GM12878 (cell line): ENCODE measurements at regions not wholly inside any gene's neighbourhood (a gene's known extent, or its start where the extent isn't known, plus 50 kb on each side); places are given as distances from the start of the nearest gene placed in this dataset.

Experiments used
- ATAC-seq: fragments of 200-7000 bp; cut with Tn5 transposase; 3 replicates; pipeline ENCODE4 v1.9.1; 2020; ENCODE audit warnings: mild to moderate bottlenecking, moderate library complexity
- BruUV-seq: library from RNA; stranded (reverse); fragments of 400-500 nt; replicated peaks from 2 replicates; lab custom pipeline; 2021; lab: Mats Ljungman, UMichigan
- CTCF ChIA-PET: fragments of 300-600 bp; sonication (Branson Sonifier 250); formaldehyde crosslinking; extraction: SDS; loops from one replicate; lab custom pipeline; 2021; ENCODE audit warnings: inconsistent platforms; lab: Yijun Ruan, JAX
- POLR2A ChIA-PET: fragments of 350-600 bp; formaldehyde crosslinking; extraction: SDS; loops from one replicate; lab custom pipeline; 2021; ENCODE audit warnings: inconsistent platforms; lab: Charles Lee
- RAD21 ChIA-PET: fragments of 300-600 bp; sonication (Branson Sonifier 250); formaldehyde crosslinking; loops from one replicate; lab custom pipeline; 2023; ENCODE audit warnings: antibody characterized with exemption; ENCODE audit not compliant: unreplicated experiment; lab: Charles Lee
- SMC1A ChIA-PET: fragments of 300-600 bp; sonication (Branson Sonifier 250); formaldehyde crosslinking; loops from one replicate; lab custom pipeline; 2023; ENCODE audit not compliant: unreplicated experiment, uncharacterized antibody; lab: Charles Lee
- DNase-seq: peaks from one replicate; pipeline ENCODE4 v3.0.0-alpha.2; 2011; ENCODE audit warnings: low read depth, low spot score
- FAIRE-seq: peaks from 3 replicates; lab custom pipeline; 2011; peaks lifted over from hg19 to GRCh38; lab: Jason Lieb, UNC
- H2AFZ ChIP-seq: 2 replicates; pipeline ENCODE4 v1.6.0; 2011; ENCODE audit warnings: low read depth, low read length, control low read depth; ENCODE audit not compliant: control insufficient read depth
- H3K27ac ChIP-seq: 2 replicates; pipeline ENCODE4 v1.5.1; 2011; ENCODE audit warnings: control low read depth; ENCODE audit not compliant: control insufficient read depth, insufficient read depth
- H3K27me3 ChIP-seq, 2 experiments: replicated peaks in 1 of 2; 2 replicates each; pipeline versions ENCODE4 v1.6.0 to v1.6.1; 2011; ENCODE audit warnings: low read length in 1 of 2; ENCODE audit not compliant: control insufficient read depth in 2 of 2, insufficient read depth in 2 of 2
- H3K36me3 ChIP-seq, 2 experiments: 2 replicates each; pipeline ENCODE4 v1.5.1; 2011; ENCODE audit warnings: low read length in 1 of 2; ENCODE audit not compliant: control insufficient read depth in 2 of 2, insufficient read depth in 2 of 2
- H3K4me1 ChIP-seq: 2 replicates; pipeline ENCODE4 v1.6.1; 2011; ENCODE audit warnings: mild to moderate bottlenecking, low read length, moderate library complexity, mixed read lengths; ENCODE audit not compliant: control insufficient read depth, insufficient read depth
- H3K4me2 ChIP-seq: 2 replicates; pipeline ENCODE4 v1.6.0; 2011; ENCODE audit warnings: control low read depth; ENCODE audit not compliant: control insufficient read depth, insufficient read depth
- H3K4me3 ChIP-seq: fragments of 200-600 bp; sonication (generic); 2 replicates; pipeline ENCODE4 v1.5.1; 2016
- H3K79me2 ChIP-seq: 2 replicates; pipeline ENCODE4 v1.6.0; 2011; ENCODE audit warnings: low read length; ENCODE audit not compliant: control insufficient read depth, insufficient read depth
- H3K9ac ChIP-seq: 2 replicates; pipeline ENCODE4 v1.8.0; 2011; ENCODE audit warnings: low read length, control low read depth, mixed read lengths; ENCODE audit not compliant: control insufficient read depth, insufficient read depth
- H3K9me3 ChIP-seq: replicated peaks from 3 replicates; pipeline ENCODE4 v1.5.1; 2011; ENCODE audit warnings: mild to moderate bottlenecking, low read length; ENCODE audit not compliant: control insufficient read depth, insufficient read depth
- H4K20me1 ChIP-seq: 2 replicates; pipeline ENCODE4 v1.6.0; 2011; ENCODE audit not compliant: control insufficient read depth, insufficient read depth
- BCL11A ChIP-seq: IDR thresholded peaks from 2 replicates; pipeline ENCODE4 v1.6.1; 2011; ENCODE audit warnings: low read depth, low read length
- ETV6 ChIP-seq, 2 experiments: fragments of 450-650 bp in 1 of 2; IDR thresholded peaks in 1 of 2; conservative IDR thresholded peaks in 1 of 2; 2 replicates each; pipeline ENCODE4 v1.6.1; 2014; ENCODE audit warnings: antibody characterized with exemption in 1 of 2, borderline replicate concordance in 1 of 2, low read depth in 1 of 2, mild to moderate bottlenecking in 1 of 2, moderate library complexity in 1 of 2
- PAX8 ChIP-seq: fragments of 450-650 bp; IDR thresholded peaks from 2 replicates; pipeline ENCODE4 v1.6.1; 2017; ENCODE audit warnings: mild to moderate bottlenecking, moderate library complexity
- PML ChIP-seq: IDR thresholded peaks from 2 replicates; pipeline ENCODE4 v1.6.1; 2012; ENCODE audit warnings: low read length, inconsistent platforms
- RAD51 ChIP-seq: fragments of 450-650 bp; IDR thresholded peaks from 2 replicates; pipeline ENCODE4 v1.6.1; 2016; ENCODE audit warnings: moderate library complexity, mild to moderate bottlenecking, inconsistent platforms
- SIX5 ChIP-seq: IDR thresholded peaks from 2 replicates; pipeline ENCODE4 v1.6.1; 2011; ENCODE audit warnings: mild to moderate bottlenecking, low read depth, low read length, moderate library complexity; ENCODE audit not compliant: severe bottlenecking
- ZNF207 ChIP-seq: fragments of 450-650 bp; IDR thresholded peaks from 2 replicates; pipeline ENCODE4 v1.6.1; 2014; ENCODE audit warnings: antibody characterized with exemption, mild to moderate bottlenecking, borderline replicate concordance
- ZNF274 ChIP-seq: IDR thresholded peaks from one replicate; pipeline ENCODE4 v1.8.0; 2011; ENCODE audit not compliant: insufficient read length, insufficient read depth
- WGBS: methylation state at CpG from one replicate; pipeline ENCODE4 v1.1.6; 2016; ENCODE audit warnings: low lambda C conversion rate; ENCODE audit not compliant: insufficient replicate concordance, insufficient coverage; ENCODE audit errors: missing lambda C conversion rate; 5-methylcytosine and 5-hydroxymethylcytosine counted together
- in situ Hi-C: fragments of 300-500 bp; cut with MboI; formaldehyde crosslinking; loops from 9 replicates; pipeline ENCODE4 v1.14.3; 2018; ENCODE audit warnings: mixed read lengths
- intact Hi-C: fragments of 100-400 bp; cut with micrococcal nuclease; formaldehyde crosslinking; loops from one replicate; pipeline ENCODE4 v1.14.2; 2022; ENCODE audit not compliant: unreplicated experiment
- TF ChIP-seq, protein P1 (sequence below): IDR thresholded peaks from 2 replicates; pipeline ENCODE4 v1.6.1; 2011; ENCODE audit warnings: borderline replicate concordance, low read depth, mild to moderate bottlenecking, moderate library complexity, mixed read lengths, low read length; ENCODE audit not compliant: insufficient read depth; ENCODE audit errors: extremely low read length
- TF ChIP-seq, protein P2 (sequence below): fragments of 450-650 bp; IDR thresholded peaks from 2 replicates; pipeline ENCODE4 v1.6.1; 2017; ENCODE audit warnings: low read depth, mild to moderate bottlenecking, moderate library complexity
- TF ChIP-seq, protein P3 (sequence below): fragments of 150-350 bp; IDR thresholded peaks from 2 replicates; pipeline ENCODE4 v1.6.1; 2016; ENCODE audit warnings: low read depth, low read length

- no TSS peak for BruUV-seq
- DNase-seq, result no peak
- TF ChIP-seq ZNF207 (no peak), SIX5 (no peak), PAX8 (no peak)
- TF ChIP-seq, protein P1, sequence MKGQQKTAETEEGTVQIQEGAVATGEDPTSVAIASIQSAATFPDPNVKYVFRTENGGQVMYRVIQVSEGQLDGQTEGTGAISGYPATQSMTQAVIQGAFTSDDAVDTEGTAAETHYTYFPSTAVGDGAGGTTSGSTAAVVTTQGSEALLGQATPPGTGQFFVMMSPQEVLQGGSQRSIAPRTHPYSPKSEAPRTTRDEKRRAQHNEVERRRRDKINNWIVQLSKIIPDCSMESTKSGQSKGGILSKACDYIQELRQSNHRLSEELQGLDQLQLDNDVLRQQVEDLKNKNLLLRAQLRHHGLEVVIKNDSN, result no peak
- Histone ChIP-seq H3K9me3 (no peaks in the 10 kb centered on the region), H3K27me3 (peaks cover 0 to 3% of the 10 kb centered on the region in 2 experiments; a peak in 2 of 4 replicates), H2AFZ (no peak overlapping the region), H3K4me2 (no peak overlapping the region), H3K36me3 (no peaks in the 10 kb centered on the region), H3K4me1 (no peaks in the 10 kb centered on the region), H3K27ac (no peak overlapping the region), H3K79me2 (no peaks in the 10 kb centered on the region), H4K20me1 (no peaks in the 10 kb centered on the region), H3K4me3 (no peak overlapping the region), H3K9ac (no peak overlapping the region)
- no peak for FAIRE-seq
- POLR2A ChIA-PET, result no interaction called here
- 6% methylated on average over 1 of the region's 1 CpG for WGBS
- in situ Hi-C loops, result no loop called here
- SMC1A ChIA-PET, result interaction anchor here (0.6 to 0.8 kb wide), 2 partner anchors 13 to 357 kb away, joined by 3 read pairs; no protein-coding TSS in a partner anchor
- CTCF ChIA-PET, result interaction anchor here (0.7 to 1.7 kb wide), 4 partner anchors 18 to 249 kb away, joined by 3 to 5 read pairs (median 4); no protein-coding TSS in a partner anchor
- RAD21 ChIA-PET, result no interaction called here
- ATAC-seq, result no peak
- intact Hi-C loops, result no loop called here
These were observed 109.8 kb downstream of the RPL22L1 start for GRCh38 chr3:170760174-170760526.

DNA sequence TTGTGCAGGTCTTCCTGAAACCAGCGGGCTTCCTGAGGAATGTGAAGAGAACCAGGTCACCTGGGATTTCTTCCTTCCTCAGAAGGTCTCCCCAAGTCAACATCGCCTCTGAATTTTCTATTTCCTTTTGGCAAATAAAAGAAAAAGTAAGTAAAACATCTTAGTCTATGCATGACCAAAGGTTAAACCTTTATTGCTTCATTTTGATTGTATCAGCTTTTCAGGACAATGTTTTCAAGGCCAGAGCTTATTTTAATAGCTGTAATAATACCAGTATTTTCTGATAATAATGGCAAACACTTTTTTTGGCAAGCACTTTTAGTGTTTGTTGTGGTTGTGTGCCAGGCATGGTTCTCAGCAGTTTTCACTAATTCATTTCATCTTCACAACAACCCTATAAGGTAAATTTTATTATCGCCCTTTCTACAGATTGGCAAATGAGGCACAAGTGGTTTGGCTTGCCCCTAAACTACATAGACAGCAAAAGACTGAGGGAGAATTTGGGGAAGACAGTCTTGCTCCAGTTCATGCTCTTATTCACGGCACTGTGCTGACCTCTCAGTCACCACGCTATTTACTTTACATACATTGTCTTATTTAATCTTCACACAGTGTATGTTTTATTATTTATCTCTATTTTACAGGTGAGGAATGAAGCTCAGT lies 110.4 kb downstream of the RPL22L1 start:
- DNase-seq, result no peak
- TF ChIP-seq PML (no peak), ZNF274 (no peak), ETV6 (conservative IDR thresholded peaks at IDR 0.05 in 1 of 2, IDR thresholded peaks at IDR 0.05 in 1 of 2; ENCODE audit: borderline replicate concordance in 1 of 2, low read depth in 1 of 2) (no peak), SIX5 (no peak), RAD51 (no peak), BCL11A (no peak)
- TF ChIP-seq, protein P2, sequence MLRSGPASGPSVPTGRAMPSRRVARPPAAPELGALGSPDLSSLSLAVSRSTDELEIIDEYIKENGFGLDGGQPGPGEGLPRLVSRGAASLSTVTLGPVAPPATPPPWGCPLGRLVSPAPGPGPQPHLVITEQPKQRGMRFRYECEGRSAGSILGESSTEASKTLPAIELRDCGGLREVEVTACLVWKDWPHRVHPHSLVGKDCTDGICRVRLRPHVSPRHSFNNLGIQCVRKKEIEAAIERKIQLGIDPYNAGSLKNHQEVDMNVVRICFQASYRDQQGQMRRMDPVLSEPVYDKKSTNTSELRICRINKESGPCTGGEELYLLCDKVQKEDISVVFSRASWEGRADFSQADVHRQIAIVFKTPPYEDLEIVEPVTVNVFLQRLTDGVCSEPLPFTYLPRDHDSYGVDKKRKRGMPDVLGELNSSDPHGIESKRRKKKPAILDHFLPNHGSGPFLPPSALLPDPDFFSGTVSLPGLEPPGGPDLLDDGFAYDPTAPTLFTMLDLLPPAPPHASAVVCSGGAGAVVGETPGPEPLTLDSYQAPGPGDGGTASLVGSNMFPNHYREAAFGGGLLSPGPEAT, result no peak
- TF ChIP-seq, protein P3, sequence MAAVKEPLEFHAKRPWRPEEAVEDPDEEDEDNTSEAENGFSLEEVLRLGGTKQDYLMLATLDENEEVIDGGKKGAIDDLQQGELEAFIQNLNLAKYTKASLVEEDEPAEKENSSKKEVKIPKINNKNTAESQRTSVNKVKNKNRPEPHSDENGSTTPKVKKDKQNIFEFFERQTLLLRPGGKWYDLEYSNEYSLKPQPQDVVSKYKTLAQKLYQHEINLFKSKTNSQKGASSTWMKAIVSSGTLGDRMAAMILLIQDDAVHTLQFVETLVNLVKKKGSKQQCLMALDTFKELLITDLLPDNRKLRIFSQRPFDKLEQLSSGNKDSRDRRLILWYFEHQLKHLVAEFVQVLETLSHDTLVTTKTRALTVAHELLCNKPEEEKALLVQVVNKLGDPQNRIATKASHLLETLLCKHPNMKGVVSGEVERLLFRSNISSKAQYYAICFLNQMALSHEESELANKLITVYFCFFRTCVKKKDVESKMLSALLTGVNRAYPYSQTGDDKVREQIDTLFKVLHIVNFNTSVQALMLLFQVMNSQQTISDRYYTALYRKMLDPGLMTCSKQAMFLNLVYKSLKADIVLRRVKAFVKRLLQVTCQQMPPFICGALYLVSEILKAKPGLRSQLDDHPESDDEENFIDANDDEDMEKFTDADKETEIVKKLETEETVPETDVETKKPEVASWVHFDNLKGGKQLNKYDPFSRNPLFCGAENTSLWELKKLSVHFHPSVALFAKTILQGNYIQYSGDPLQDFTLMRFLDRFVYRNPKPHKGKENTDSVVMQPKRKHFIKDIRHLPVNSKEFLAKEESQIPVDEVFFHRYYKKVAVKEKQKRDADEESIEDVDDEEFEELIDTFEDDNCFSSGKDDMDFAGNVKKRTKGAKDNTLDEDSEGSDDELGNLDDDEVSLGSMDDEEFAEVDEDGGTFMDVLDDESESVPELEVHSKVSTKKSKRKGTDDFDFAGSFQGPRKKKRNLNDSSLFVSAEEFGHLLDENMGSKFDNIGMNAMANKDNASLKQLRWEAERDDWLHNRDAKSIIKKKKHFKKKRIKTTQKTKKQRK, result no peak

More for the DNA sequence above, 110.4 kb downstream of the RPL22L1 start:
- ChIA-PET POLR2A (no interaction called here), CTCF (interaction anchor here (0.8 to 1.7 kb wide), 3 partner anchors 19 to 71 kb away, joined by 3 to 5 read pairs (median 4); no protein-coding TSS in a partner anchor), SMC1A (interaction anchor here (0.6 kb wide), 1 partner anchor 356 kb away, joined by 3 read pairs; no protein-coding TSS in a partner anchor), RAD21 (no interaction called here)
- Histone ChIP-seq H3K36me3 (no peaks in the 10 kb centered on the region), H3K9me3 (no peaks in the 10 kb centered on the region), H3K4me3 (no peak overlapping the region), H3K27ac (no peak overlapping the region), H3K4me2 (no peak overlapping the region), H4K20me1 (no peaks in the 10 kb centered on the region), H3K4me1 (no peaks in the 10 kb centered on the region), H3K79me2 (no peaks in the 10 kb centered on the region), H2AFZ (no peak overlapping the region), H3K9ac (no peak overlapping the region), H3K27me3 (peaks cover 0 to 3% of the 10 kb centered on the region in 2 experiments; a peak in 2 of 4 replicates)
- no TSS peak for BruUV-seq
- intact Hi-C loops (no loop called here), in situ Hi-C loops (no loop called here)
- ATAC-seq (no peak), FAIRE-seq (no peak)
- WGBS, result 25% methylated on average over 5 of the region's 5 CpGs
